HEK293T (cell line): ENCODE measurements at regions not wholly inside any gene's neighbourhood (a gene's known extent, or its start where the extent isn't known, plus 50 kb on each side); places are given as distances from the start of the nearest gene placed in this dataset.

ENCODE experiments used
- ARNT ChIP-seq: fragments of 450-650 bp; IDR thresholded peaks from 2 replicates; pipeline ENCODE4 v1.6.1; 2017; ENCODE audit warnings: mild to moderate bottlenecking
- BHLHE40 ChIP-seq: fragments of 450-650 bp; IDR thresholded peaks from 2 replicates; pipeline ENCODE4 v1.6.1; 2016; ENCODE audit warnings: mild to moderate bottlenecking, moderate library complexity, borderline replicate concordance
- CTBP1 ChIP-seq: fragments of 450-650 bp; IDR thresholded peaks from 2 replicates; pipeline ENCODE4 v1.6.1; 2016; ENCODE audit warnings: borderline replicate concordance
- FOXA1 ChIP-seq: fragments of 450-650 bp; IDR thresholded peaks from 2 replicates; pipeline ENCODE4 v1.6.1; 2016; ENCODE audit warnings: mild to moderate bottlenecking
- FOXK2 ChIP-seq: fragments of 450-650 bp; IDR thresholded peaks from 2 replicates; pipeline ENCODE4 v1.6.1; 2016; ENCODE audit warnings: mild to moderate bottlenecking
- NFRKB ChIP-seq: fragments of 450-650 bp; IDR thresholded peaks from 2 replicates; pipeline ENCODE4 v1.6.1; 2016; ENCODE audit warnings: mild to moderate bottlenecking, moderate library complexity
- SP1 ChIP-seq: fragments of 450-650 bp; IDR thresholded peaks from 2 replicates; pipeline ENCODE4 v1.6.1; 2017
- SUZ12 ChIP-seq: fragments of 450-650 bp; IDR thresholded peaks from 2 replicates; pipeline ENCODE4 v1.6.1; 2016; ENCODE audit warnings: mild to moderate bottlenecking

GRCh38 chr14:76268047-76268431, 107.9 kb upstream of the ESRRB start:
- TF ChIP-seq SUZ12 (no peak), ARNT (no peak), BHLHE40 (no peak), CTBP1 (no peak), NFRKB (no peak), FOXK2 (no peak), SP1 (no peak), FOXA1 (no peak)
